GM23338 (cell line): ENCODE measurements at regions not wholly inside any gene's neighbourhood (a gene's known extent, or its start where the extent isn't known, plus 50 kb on each side); places are given as distances from the start of the nearest gene placed in this dataset.
A peak's percentile ranks its signal among the peaks of the same experiment; 100 is the strongest.

Experiments
- CREB1 ChIP-seq: fragments of 250-450 bp; sonication (Bioruptor Pico); IDR thresholded peaks from 2 replicates; pipeline ENCODE4 v1.5.0; 2020; ENCODE audit warnings: low read depth, mild to moderate bottlenecking, moderate library complexity
- EZH2 ChIP-seq: fragments of 200-600 bp; sonication (generic); IDR thresholded peaks from one replicate; pipeline ENCODE4 v1.8.0; 2017; ENCODE audit warnings: antibody characterized with exemption, mild to moderate bottlenecking, low read depth; ENCODE audit not compliant: unreplicated experiment
- EZH2phosphoT487 ChIP-seq: fragments of 200-600 bp; sonication (generic); IDR thresholded peaks from one replicate; pipeline ENCODE4 v1.8.1; 2018; ENCODE audit warnings: antibody characterized with exemption; ENCODE audit not compliant: unreplicated experiment
- JUNB ChIP-seq: IDR thresholded peaks from one replicate; pipeline ENCODE4 v1.6.1; 2016; ENCODE audit warnings: antibody characterized with exemption; ENCODE audit not compliant: unreplicated experiment
- POLR2AphosphoS5 ChIP-seq: IDR thresholded peaks from 2 replicates; pipeline ENCODE4 v1.6.1; 2016; ENCODE audit warnings: antibody characterized with exemption, low read depth
- STAT1 ChIP-seq: IDR thresholded peaks from one replicate; pipeline ENCODE4 v1.6.1; 2016; ENCODE audit warnings: antibody characterized with exemption; ENCODE audit not compliant: unreplicated experiment
- TF ChIP-seq, protein P1 (sequence below), 2 experiments: fragments of 200-600 bp in 1 of 2; sonication (generic) in 1 of 2; conservative IDR thresholded peaks; 2 replicates each; pipeline versions ENCODE4 v1.5.1 to v1.6.1; 2016 to 2017; ENCODE audit warnings: antibody characterized with exemption in 2 of 2, low read depth in 2 of 2, mild to moderate bottlenecking in 2 of 2, moderate library complexity in 1 of 2
- TF ChIP-seq, protein P2 (sequence below): IDR thresholded peaks from 2 replicates; pipeline ENCODE4 v1.6.1; 2016; ENCODE audit warnings: antibody characterized with exemption
- TF ChIP-seq, protein P3 (sequence below): IDR thresholded peaks from one replicate; pipeline ENCODE4 v1.6.1; 2018; ENCODE audit warnings: antibody characterized with exemption; ENCODE audit not compliant: unreplicated experiment

DNA sequence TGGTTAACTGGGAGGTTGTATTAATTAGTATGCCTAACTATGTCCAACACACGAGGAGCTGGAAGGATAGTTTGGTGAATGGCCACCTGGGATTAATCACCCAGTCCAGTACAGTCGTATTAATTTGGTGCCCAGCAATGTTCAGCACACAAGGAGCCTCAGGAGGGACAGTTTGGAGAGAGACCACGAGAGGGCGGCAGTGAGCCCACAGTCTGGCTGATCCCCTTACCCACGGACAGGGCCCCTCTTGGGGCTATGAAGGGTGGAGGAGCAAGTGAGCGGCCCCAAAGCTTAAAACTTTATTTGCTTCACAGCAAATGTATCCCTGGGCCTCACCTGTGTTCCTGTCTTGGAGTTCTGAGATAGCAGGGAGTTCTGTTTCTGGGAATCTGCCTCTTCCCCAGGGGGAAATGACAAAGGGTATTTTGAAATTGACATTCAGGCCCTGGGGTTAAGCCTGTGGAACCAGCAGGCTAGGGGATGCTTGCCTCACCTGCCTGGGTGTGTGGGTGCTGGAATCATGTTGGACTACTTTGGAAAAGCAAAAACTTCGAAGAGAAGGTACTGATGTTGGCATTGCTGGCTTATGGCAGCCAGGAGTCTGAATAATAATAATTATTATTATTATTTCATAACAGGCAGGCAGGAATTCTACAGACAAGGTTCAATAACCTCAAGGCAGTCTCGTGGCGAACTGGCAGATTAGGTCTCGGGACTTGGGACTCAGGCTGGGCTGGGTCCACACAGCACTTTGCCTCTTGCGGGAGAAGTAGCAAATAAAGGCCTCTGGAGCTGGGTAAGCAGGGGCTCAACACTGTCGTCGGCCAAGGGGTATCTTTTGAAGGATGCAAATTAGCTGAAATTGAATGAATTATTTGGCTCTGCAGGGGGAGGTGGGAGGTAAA is 227.6 kb upstream of the ASIC2 start:
- TF ChIP-seq, protein P1, sequence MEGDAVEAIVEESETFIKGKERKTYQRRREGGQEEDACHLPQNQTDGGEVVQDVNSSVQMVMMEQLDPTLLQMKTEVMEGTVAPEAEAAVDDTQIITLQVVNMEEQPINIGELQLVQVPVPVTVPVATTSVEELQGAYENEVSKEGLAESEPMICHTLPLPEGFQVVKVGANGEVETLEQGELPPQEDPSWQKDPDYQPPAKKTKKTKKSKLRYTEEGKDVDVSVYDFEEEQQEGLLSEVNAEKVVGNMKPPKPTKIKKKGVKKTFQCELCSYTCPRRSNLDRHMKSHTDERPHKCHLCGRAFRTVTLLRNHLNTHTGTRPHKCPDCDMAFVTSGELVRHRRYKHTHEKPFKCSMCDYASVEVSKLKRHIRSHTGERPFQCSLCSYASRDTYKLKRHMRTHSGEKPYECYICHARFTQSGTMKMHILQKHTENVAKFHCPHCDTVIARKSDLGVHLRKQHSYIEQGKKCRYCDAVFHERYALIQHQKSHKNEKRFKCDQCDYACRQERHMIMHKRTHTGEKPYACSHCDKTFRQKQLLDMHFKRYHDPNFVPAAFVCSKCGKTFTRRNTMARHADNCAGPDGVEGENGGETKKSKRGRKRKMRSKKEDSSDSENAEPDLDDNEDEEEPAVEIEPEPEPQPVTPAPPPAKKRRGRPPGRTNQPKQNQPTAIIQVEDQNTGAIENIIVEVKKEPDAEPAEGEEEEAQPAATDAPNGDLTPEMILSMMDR (conservative IDR thresholded peaks at IDR 0.05; ENCODE audit: low read depth in 2 of 2): peak; percentile 81 to 83
- TF ChIP-seq, protein P2, sequence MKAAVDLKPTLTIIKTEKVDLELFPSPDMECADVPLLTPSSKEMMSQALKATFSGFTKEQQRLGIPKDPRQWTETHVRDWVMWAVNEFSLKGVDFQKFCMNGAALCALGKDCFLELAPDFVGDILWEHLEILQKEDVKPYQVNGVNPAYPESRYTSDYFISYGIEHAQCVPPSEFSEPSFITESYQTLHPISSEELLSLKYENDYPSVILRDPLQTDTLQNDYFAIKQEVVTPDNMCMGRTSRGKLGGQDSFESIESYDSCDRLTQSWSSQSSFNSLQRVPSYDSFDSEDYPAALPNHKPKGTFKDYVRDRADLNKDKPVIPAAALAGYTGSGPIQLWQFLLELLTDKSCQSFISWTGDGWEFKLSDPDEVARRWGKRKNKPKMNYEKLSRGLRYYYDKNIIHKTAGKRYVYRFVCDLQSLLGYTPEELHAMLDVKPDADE: no peak
- TF ChIP-seq EZH2phosphoT487: no peak
- no peak for TF ChIP-seq POLR2AphosphoS5
- TF ChIP-seq CREB1 (CRISPR knock-in tag): no peak
- TF ChIP-seq EZH2: no peak
- TF ChIP-seq, protein P3, sequence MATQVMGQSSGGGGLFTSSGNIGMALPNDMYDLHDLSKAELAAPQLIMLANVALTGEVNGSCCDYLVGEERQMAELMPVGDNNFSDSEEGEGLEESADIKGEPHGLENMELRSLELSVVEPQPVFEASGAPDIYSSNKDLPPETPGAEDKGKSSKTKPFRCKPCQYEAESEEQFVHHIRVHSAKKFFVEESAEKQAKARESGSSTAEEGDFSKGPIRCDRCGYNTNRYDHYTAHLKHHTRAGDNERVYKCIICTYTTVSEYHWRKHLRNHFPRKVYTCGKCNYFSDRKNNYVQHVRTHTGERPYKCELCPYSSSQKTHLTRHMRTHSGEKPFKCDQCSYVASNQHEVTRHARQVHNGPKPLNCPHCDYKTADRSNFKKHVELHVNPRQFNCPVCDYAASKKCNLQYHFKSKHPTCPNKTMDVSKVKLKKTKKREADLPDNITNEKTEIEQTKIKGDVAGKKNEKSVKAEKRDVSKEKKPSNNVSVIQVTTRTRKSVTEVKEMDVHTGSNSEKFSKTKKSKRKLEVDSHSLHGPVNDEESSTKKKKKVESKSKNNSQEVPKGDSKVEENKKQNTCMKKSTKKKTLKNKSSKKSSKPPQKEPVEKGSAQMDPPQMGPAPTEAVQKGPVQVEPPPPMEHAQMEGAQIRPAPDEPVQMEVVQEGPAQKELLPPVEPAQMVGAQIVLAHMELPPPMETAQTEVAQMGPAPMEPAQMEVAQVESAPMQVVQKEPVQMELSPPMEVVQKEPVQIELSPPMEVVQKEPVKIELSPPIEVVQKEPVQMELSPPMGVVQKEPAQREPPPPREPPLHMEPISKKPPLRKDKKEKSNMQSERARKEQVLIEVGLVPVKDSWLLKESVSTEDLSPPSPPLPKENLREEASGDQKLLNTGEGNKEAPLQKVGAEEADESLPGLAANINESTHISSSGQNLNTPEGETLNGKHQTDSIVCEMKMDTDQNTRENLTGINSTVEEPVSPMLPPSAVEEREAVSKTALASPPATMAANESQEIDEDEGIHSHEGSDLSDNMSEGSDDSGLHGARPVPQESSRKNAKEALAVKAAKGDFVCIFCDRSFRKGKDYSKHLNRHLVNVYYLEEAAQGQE: no peak
- no peak for TF ChIP-seq JUNB
- no peak for TF ChIP-seq STAT1
